ENCODE measurements at regions not wholly inside any gene's neighbourhood (a gene's known extent, or its start where the extent isn't known, plus 50 kb on each side); places are given as distances from the start of the nearest gene placed in this dataset.
"Not testable (repeated sequence)": the region's sequence is repeated elsewhere in the genome, so short reads cannot be mapped to it uniquely, and the experiment has no call there.

- no peak for TF ChIP-seq CTCF (IDR thresholded peaks at IDR 0.05; ENCODE audit: low read depth, low read length, missing control alignments)
- in situ Hi-C loops (cut with HindIII; ENCODE audit: low sequenced_read_pairs): no loop called here
- H3K4me3 ChIP-seq (ENCODE audit: low read depth, low read length): no peak overlapping the region
- no peak for DNase-seq (ENCODE audit: low read depth)
Measured at GRCh38 chr9:7500521-7500920, 299.1 kb downstream of the DMAC1 start.

GRCh38 chr9:7491641-7492040 lies 307.9 kb downstream of the DMAC1 start:
- no peak for DNase-seq (ENCODE audit: low read depth)
- in situ Hi-C loops (cut with HindIII; ENCODE audit: low sequenced_read_pairs): no loop called here
- H3K4me3 ChIP-seq (ENCODE audit: low read depth, low read length): no peak overlapping the region
- TF ChIP-seq CTCF (IDR thresholded peaks at IDR 0.05; ENCODE audit: low read depth, low read length, missing control alignments): no peak

GRCh38 chr9:7490317-7491108 lies 309.1 kb downstream of the DMAC1 start:
- DNase-seq (ENCODE audit: low read depth): no peak
- TF ChIP-seq CTCF (IDR thresholded peaks at IDR 0.05; ENCODE audit: low read depth, low read length, missing control alignments): no peak
- in situ Hi-C loops (cut with HindIII; ENCODE audit: low sequenced_read_pairs): no loop called here
- H3K4me3 ChIP-seq (ENCODE audit: low read depth, low read length): no peak overlapping the region

- no peak for DNase-seq (ENCODE audit: low read depth)
- TF ChIP-seq CTCF (IDR thresholded peaks at IDR 0.05; ENCODE audit: low read depth, low read length, missing control alignments): no peak
- H3K4me3 ChIP-seq (ENCODE audit: low read depth, low read length): no peak overlapping the region
- in situ Hi-C loops (cut with HindIII; ENCODE audit: low sequenced_read_pairs): no loop called here
Measured at GRCh38 chr9:7489036-7489435, 310.5 kb downstream of the DMAC1 start.

- in situ Hi-C loops (cut with HindIII; ENCODE audit: low sequenced_read_pairs); H3K4me3 ChIP-seq (ENCODE audit: low read depth, low read length); DNase-seq (ENCODE audit: low read depth): not testable (repeated sequence)
Measured at GRCh38 chr9:7484014-7484413, 315.6 kb downstream of the DMAC1 start.

- no peak for DNase-seq (ENCODE audit: low read depth)
- no peak overlapping the region for H3K4me3 ChIP-seq (ENCODE audit: low read depth, low read length)
- in situ Hi-C loops (cut with HindIII; ENCODE audit: low sequenced_read_pairs): no loop called here
- TF ChIP-seq CTCF (IDR thresholded peaks at IDR 0.05; ENCODE audit: low read depth, low read length, missing control alignments): no peak
Measured at GRCh38 chr9:7481570-7481969, 318.0 kb downstream of the DMAC1 start.

GRCh38 chr9:7479300-7479699 lies 320.3 kb downstream of the DMAC1 start:
- in situ Hi-C loops (cut with HindIII; ENCODE audit: low sequenced_read_pairs): no loop called here
- DNase-seq (ENCODE audit: low read depth): no peak
- H3K4me3 ChIP-seq (ENCODE audit: low read depth, low read length): no peak overlapping the region
- no peak for TF ChIP-seq CTCF (IDR thresholded peaks at IDR 0.05; ENCODE audit: low read depth, low read length, missing control alignments)

Measured in astrocyte of the cerebellum (primary cell).